CD14-positive monocyte (primary cell): ENCODE measurements at regions not wholly inside any gene's neighbourhood (a gene's known extent, or its start where the extent isn't known, plus 50 kb on each side); places are given as distances from the start of the nearest gene placed in this dataset.

Experiments
- DNase-seq, 3 donors: peaks; one replicate each; pipeline ENCODE4 v3.0.0-alpha.2; 2011 to 2022
- H2AFZ ChIP-seq: 2 replicates; pipeline ENCODE4 v1.6.0; 2012; ENCODE audit warnings: mild to moderate bottlenecking, low read depth, low read length, inconsistent platforms; ENCODE audit not compliant: insufficient read depth, poor library complexity, severe bottlenecking
- H3K27ac ChIP-seq, 2 donors: 1 replicate in 1 of 2; 2 replicates in 1 of 2; pipeline ENCODE4 v1.5.1; 2012 to 2013; ENCODE audit warnings: low read length in 2 of 2, control low read depth in 1 of 2, inconsistent platforms in 1 of 2, low read depth in 1 of 2, mild to moderate bottlenecking in 1 of 2
- H3K27me3 ChIP-seq, 2 donors: one replicate each; pipeline versions ENCODE4 v1.6.0 to v1.6.1; 2011 to 2013; ENCODE audit warnings: low read length in 2 of 2; ENCODE audit not compliant: control insufficient read depth in 2 of 2, insufficient read depth in 2 of 2
- H3K36me3 ChIP-seq, 2 donors: replicated peaks in 1 of 2; 1 replicate in 1 of 2; 2 replicates in 1 of 2; pipeline versions ENCODE4 v1.5.1 to v1.6.1; 2012 to 2013; ENCODE audit warnings: low read length in 2 of 2, control low read depth in 1 of 2, inconsistent platforms in 1 of 2, mild to moderate bottlenecking in 1 of 2; ENCODE audit not compliant: insufficient read depth in 2 of 2, control insufficient read depth in 1 of 2
- H3K4me1 ChIP-seq, 2 donors: 1 replicate in 1 of 2; 2 replicates in 1 of 2; pipeline versions ENCODE4 v1.5.1 to v1.6.1; 2012 to 2013; ENCODE audit warnings: low read length in 2 of 2, control low read depth in 1 of 2, inconsistent platforms in 1 of 2, mild to moderate bottlenecking in 1 of 2, moderate library complexity in 1 of 2; ENCODE audit not compliant: insufficient read depth in 2 of 2, control insufficient read depth in 1 of 2
- H3K4me2 ChIP-seq: replicated peaks from 2 replicates; pipeline ENCODE3; 2012; ENCODE audit warnings: low read length, moderate library complexity, mild to moderate bottlenecking; ENCODE audit not compliant: poor library complexity, severe bottlenecking; ENCODE audit errors: extremely low read depth
- H3K4me3 ChIP-seq, 3 experiments: fragments of 200-600 bp in 1 of 3; sonication (generic) in 1 of 3; replicated peaks in 1 of 3; 1 replicate in 2 of 3; 2 replicates in 1 of 3; pipeline ENCODE4 v1.5.1; 2011 to 2013; ENCODE audit warnings: low read length in 3 of 3, mild to moderate bottlenecking in 3 of 3, control low read depth in 2 of 3, low read depth in 2 of 3, inconsistent platforms in 1 of 3, moderate library complexity in 1 of 3
- H3K79me2 ChIP-seq: 2 replicates; pipeline ENCODE4 v1.6.0; 2012; ENCODE audit warnings: mild to moderate bottlenecking, control low read depth, inconsistent platforms, low read length, moderate library complexity; ENCODE audit not compliant: insufficient read depth
- H3K9ac ChIP-seq: 2 replicates; pipeline ENCODE4 v1.6.0; 2017; ENCODE audit warnings: low read length, mild to moderate bottlenecking; ENCODE audit not compliant: insufficient read depth, poor library complexity, severe bottlenecking
- H3K9me3 ChIP-seq, 2 donors: replicated peaks in 1 of 2; 1 replicate in 1 of 2; 2 replicates in 1 of 2; pipeline versions ENCODE4 v1.5.1 to v1.6.1; 2012 to 2013; ENCODE audit warnings: low read length in 2 of 2, control low read depth in 1 of 2; ENCODE audit not compliant: control insufficient read depth in 1 of 2, insufficient read depth in 1 of 2
- H4K20me1 ChIP-seq: 2 replicates; pipeline ENCODE4 v1.6.0; 2012; ENCODE audit warnings: mild to moderate bottlenecking, low read length, control low read depth, moderate library complexity; ENCODE audit not compliant: insufficient read depth
- H3K27ac Mint-ChIP-seq, 7 donors: one replicate each; pipeline ENCODE4 v1.8.0; 2020; ENCODE audit warnings: mild to moderate bottlenecking in 7 of 7, mixed read lengths in 7 of 7, moderate library complexity in 6 of 7, inconsistent platforms in 2 of 7
- H3K27me3 Mint-ChIP-seq, 3 donors: one replicate each; pipeline ENCODE4 v1.8.0; 2021 to 2022; ENCODE audit warnings: low read depth in 3 of 3, mild to moderate bottlenecking in 3 of 3, mixed read lengths in 3 of 3, moderate library complexity in 3 of 3, inconsistent platforms in 1 of 3
- H3K36me3 Mint-ChIP-seq, 2 donors: one replicate each; pipeline ENCODE4 v1.8.0; 2020; ENCODE audit warnings: mixed read lengths in 2 of 2, inconsistent platforms in 1 of 2, mild to moderate bottlenecking in 1 of 2
- H3K4me1 Mint-ChIP-seq: one replicate; pipeline ENCODE4 v1.8.0; 2020; ENCODE audit warnings: mild to moderate bottlenecking, mixed read lengths
- H3K4me3 Mint-ChIP-seq, 2 donors: one replicate each; pipeline ENCODE4 v1.8.0; 2020; ENCODE audit warnings: mild to moderate bottlenecking in 2 of 2, mixed read lengths in 2 of 2, moderate library complexity in 1 of 2
- H3K9me3 Mint-ChIP-seq, 7 donors: one replicate each; pipeline ENCODE4 v1.8.0; 2020 to 2022; ENCODE audit warnings: mixed read lengths in 7 of 7, mild to moderate bottlenecking in 6 of 7, moderate library complexity in 6 of 7, inconsistent platforms in 2 of 7
- WGBS: methylation state at CpG from one replicate; pipeline ENCODE4 v1.1.5; 2013; ENCODE audit warnings: missing lambda C conversion rate; ENCODE audit not compliant: insufficient coverage; 5-methylcytosine and 5-hydroxymethylcytosine counted together
- intact Hi-C, 2 donors: fragments of 100-400 bp; cut with micrococcal nuclease; formaldehyde crosslinking; loops; one replicate each; pipeline versions ENCODE4 v1.15.0 to v1.15.1; 2023
- TF ChIP-seq, protein P1 (sequence below): fragments of 200-600 bp; IDR thresholded peaks from one replicate; pipeline ENCODE4 v1.8.0; 2022; ENCODE audit warnings: antibody characterized with exemption, mild to moderate bottlenecking

DNA sequence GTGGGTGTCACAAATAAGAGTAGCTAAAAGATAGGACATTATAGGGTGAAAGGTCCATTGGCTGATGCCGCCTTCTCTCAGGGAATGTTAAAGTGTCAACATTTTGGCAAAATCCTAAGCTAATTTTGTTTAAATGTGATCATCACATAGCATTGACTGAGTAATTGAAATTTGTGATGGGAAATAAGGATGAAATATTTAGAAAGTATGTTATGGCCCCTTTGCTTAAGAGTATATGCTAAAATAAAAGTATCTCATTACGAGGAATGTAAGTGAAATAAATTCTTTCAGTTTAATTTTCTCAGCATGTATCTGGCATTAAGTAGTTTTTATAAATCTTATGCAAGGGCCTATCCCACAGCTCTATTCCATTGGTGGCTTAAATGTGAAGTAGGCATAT lies 229.2 kb downstream of the PRL start:
- intact Hi-C loops = no loop called here
- Mint-ChIP-seq H3K4me3 (no peak overlapping the region), H3K27ac (no peak overlapping the region), H3K27me3 (peaks cover 0 to 2% (median 1%) of the 10 kb centered on the region in 3 donors), H3K4me1 (peaks cover 46% of the 10 kb centered on the region), H3K36me3 (no peaks in the 10 kb centered on the region), H3K9me3 (no peaks in the 10 kb centered on the region)
- Histone ChIP-seq H3K9ac (no peak overlapping the region), H3K79me2 (no peaks in the 10 kb centered on the region), H3K4me1 (peaks cover 31 to 32% of the 10 kb centered on the region in 2 donors), H3K27me3 (no peaks in the 10 kb centered on the region), H3K9me3 (no peaks in the 10 kb centered on the region), H3K27ac (no peak overlapping the region), H2AFZ (no peak overlapping the region), H3K4me3 (no peak overlapping the region), H3K36me3 (no peaks in the 10 kb centered on the region), H3K4me2 (no peak overlapping the region), H4K20me1 (no peaks in the 10 kb centered on the region)
- TF ChIP-seq, protein P1, sequence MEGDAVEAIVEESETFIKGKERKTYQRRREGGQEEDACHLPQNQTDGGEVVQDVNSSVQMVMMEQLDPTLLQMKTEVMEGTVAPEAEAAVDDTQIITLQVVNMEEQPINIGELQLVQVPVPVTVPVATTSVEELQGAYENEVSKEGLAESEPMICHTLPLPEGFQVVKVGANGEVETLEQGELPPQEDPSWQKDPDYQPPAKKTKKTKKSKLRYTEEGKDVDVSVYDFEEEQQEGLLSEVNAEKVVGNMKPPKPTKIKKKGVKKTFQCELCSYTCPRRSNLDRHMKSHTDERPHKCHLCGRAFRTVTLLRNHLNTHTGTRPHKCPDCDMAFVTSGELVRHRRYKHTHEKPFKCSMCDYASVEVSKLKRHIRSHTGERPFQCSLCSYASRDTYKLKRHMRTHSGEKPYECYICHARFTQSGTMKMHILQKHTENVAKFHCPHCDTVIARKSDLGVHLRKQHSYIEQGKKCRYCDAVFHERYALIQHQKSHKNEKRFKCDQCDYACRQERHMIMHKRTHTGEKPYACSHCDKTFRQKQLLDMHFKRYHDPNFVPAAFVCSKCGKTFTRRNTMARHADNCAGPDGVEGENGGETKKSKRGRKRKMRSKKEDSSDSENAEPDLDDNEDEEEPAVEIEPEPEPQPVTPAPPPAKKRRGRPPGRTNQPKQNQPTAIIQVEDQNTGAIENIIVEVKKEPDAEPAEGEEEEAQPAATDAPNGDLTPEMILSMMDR = no peak
- 100% methylated on average over 1 of the region's 2 CpGs for WGBS
- no peak for DNase-seq

- Histone ChIP-seq H3K79me2 (no peaks in the 10 kb centered on the region), H4K20me1 (no peaks in the 10 kb centered on the region), H3K9ac (no peak overlapping the region), H3K27ac (no peak overlapping the region), H3K4me3 (no peak overlapping the region), H3K4me1 (peaks cover 31 to 32% of the 10 kb centered on the region in 2 donors), H3K36me3 (no peaks in the 10 kb centered on the region), H3K4me2 (no peak overlapping the region), H2AFZ (no peak overlapping the region), H3K9me3 (no peaks in the 10 kb centered on the region), H3K27me3 (no peaks in the 10 kb centered on the region)
- 83% methylated on average over 1 of the region's 4 CpGs for WGBS
- H3K4me1 Mint-ChIP-seq = peaks cover 47% of the 10 kb centered on the region
- intact Hi-C loops = no loop called here
- DNase-seq = no peak
- H3K27me3 Mint-ChIP-seq = peaks cover 0 to 2% (median 1%) of the 10 kb centered on the region in 3 donors
- peak overlapping the region in 2 of 7 donors; percentile 15 to 35 for H3K27ac Mint-ChIP-seq
- TF ChIP-seq, protein P1 = no peak
- H3K4me3 Mint-ChIP-seq = no peak overlapping the region
- H3K36me3 Mint-ChIP-seq = no peaks in the 10 kb centered on the region
- H3K9me3 Mint-ChIP-seq = no peaks in the 10 kb centered on the region
Observed at GRCh38 chr6:22068561-22069305, 228.1 kb downstream of the PRL start.
